Esophagus squamous epithelium (tissue), 5 donors: ENCODE measurements at regions not wholly inside any gene's neighbourhood (a gene's known extent, or its start where the extent isn't known, plus 50 kb on each side); places are given as distances from the start of the nearest gene placed in this dataset.

ENCODE experiments used
- DNase-seq: peaks from one replicate; lab custom pipeline; 2025; lab: John Stamatoyannopoulos, UW
- H3K27ac ChIP-seq, 4 donors: fragments of 200-600 bp; sonication (generic); one replicate each; pipeline ENCODE4 v1.5.1; 2016 to 2019; ENCODE audit warnings: mild to moderate bottlenecking in 1 of 4
- H3K27me3 ChIP-seq, 4 donors: fragments of 200-600 bp; sonication (generic); 1 replicate in 3 of 4; 2 replicates in 1 of 4; pipeline versions ENCODE4 v1.5.1 to v1.6.0; 2017 to 2021; ENCODE audit warnings: antibody characterized with exemption in 1 of 4
- H3K36me3 ChIP-seq, 3 donors: fragments of 200-600 bp; sonication (generic); one replicate each; pipeline ENCODE4 v1.5.1; 2016 to 2019
- H3K4me1 ChIP-seq, 3 donors: fragments of 200-600 bp; sonication (generic); one replicate each; pipeline ENCODE4 v1.5.1; 2017 to 2019
- H3K4me3 ChIP-seq, 4 donors: fragments of 200-600 bp; sonication (generic); 1 replicate in 3 of 4; 2 replicates in 1 of 4; pipeline ENCODE4 v1.5.1; 2016 to 2019; ENCODE audit warnings: mild to moderate bottlenecking in 2 of 4, moderate library complexity in 1 of 4
- H3K9me3 ChIP-seq, 3 donors: fragments of 200-600 bp; sonication (generic); one replicate each; pipeline ENCODE4 v1.5.1; 2016 to 2019
- CTCF ChIP-seq, 6 experiments: fragments of 450-650 bp in 4 of 6; fragments of 200-600 bp in 2 of 6; sonication (generic) in 2 of 6; IDR thresholded peaks; one replicate each; pipeline ENCODE4 v1.5.1; 2016 to 2019; ENCODE audit warnings: antibody characterized with exemption in 6 of 6, mild to moderate bottlenecking in 4 of 6, moderate library complexity in 4 of 6
- POLR2A ChIP-seq, 4 donors: fragments of 450-650 bp; IDR thresholded peaks; one replicate each; pipeline ENCODE4 v1.6.1; 2017; ENCODE audit warnings: antibody characterized with exemption in 4 of 4, mild to moderate bottlenecking in 4 of 4, moderate library complexity in 3 of 4
- WGBS, 2 donors: methylation state at CpG; one replicate each; pipeline ENCODE4 v1.1.5; 2018; 5-methylcytosine and 5-hydroxymethylcytosine counted together
- intact Hi-C: fragments of 100-400 bp; cut with DNase I; formaldehyde crosslinking; loops from one replicate; pipeline ENCODE4 v1.15.0; 2022
- donor health status: DM: yes; HTN: yes; CAD: no.

GRCh38 chr20:24364482-24364881, 104.9 kb upstream of the SYNDIG1 start:
- no peak for DNase-seq
- TF ChIP-seq CTCF (IDR thresholded peaks at IDR 0.05): no peak
- intact Hi-C loops: no loop called here
- Histone ChIP-seq H3K27ac (no peak overlapping the region), H3K36me3 (no peaks in the 10 kb centered on the region), H3K27me3 (no peaks in the 10 kb centered on the region), H3K9me3 (peaks cover 0 to 9% (median 7%) of the 10 kb centered on the region in 3 donors), H3K4me3 (no peak overlapping the region), H3K4me1 (no peaks in the 10 kb centered on the region)
- WGBS, 2 donors: 35 to 36% methylated on average over 4 of the region's 4 CpGs

- TF ChIP-seq CTCF (IDR thresholded peaks at IDR 0.05) (no peak), POLR2A (IDR thresholded peaks at IDR 0.05) (no peak)
- Histone ChIP-seq H3K9me3 (peaks cover 0 to 9% (median 7%) of the 10 kb centered on the region in 3 donors), H3K4me3 (no peak overlapping the region), H3K27me3 (no peaks in the 10 kb centered on the region), H3K36me3 (no peaks in the 10 kb centered on the region), H3K27ac (no peak overlapping the region), H3K4me1 (no peaks in the 10 kb centered on the region)
- DNase-seq: no peak
- WGBS, 2 donors: 74 to 80% methylated on average over 8 of the region's 8 CpGs
- intact Hi-C loops: no loop called here
Observed at GRCh38 chr20:24363031-24363430, 106.4 kb upstream of the SYNDIG1 start.

- DNase-seq: no peak
- Histone ChIP-seq H3K9me3 (peaks cover 0 to 9% (median 7%) of the 10 kb centered on the region in 3 donors), H3K27me3 (no peaks in the 10 kb centered on the region), H3K4me3 (no peak overlapping the region), H3K4me1 (no peaks in the 10 kb centered on the region), H3K27ac (no peak overlapping the region), H3K36me3 (no peaks in the 10 kb centered on the region)
- TF ChIP-seq POLR2A (IDR thresholded peaks at IDR 0.05) (no peak), CTCF (IDR thresholded peaks at IDR 0.05) (no peak)
- intact Hi-C loops: no loop called here
Observed at GRCh38 chr20:24362080-24362479, 107.3 kb upstream of the SYNDIG1 start.

- WGBS, 2 donors: 43 to 50% methylated on average over 2 of the region's 2 CpGs
- no peaks in the 10 kb centered on the region for H3K27me3 ChIP-seq
- H3K4me3 ChIP-seq: no peak overlapping the region
- intact Hi-C loops: no loop called here
- no peak overlapping the region for H3K27ac ChIP-seq
- H3K4me1 ChIP-seq: no peaks in the 10 kb centered on the region
- TF ChIP-seq POLR2A (IDR thresholded peaks at IDR 0.05): no peak
- no peak for TF ChIP-seq CTCF (IDR thresholded peaks at IDR 0.05)
- no peak for DNase-seq
- peaks cover 0 to 9% (median 7%) of the 10 kb centered on the region in 3 donors for H3K9me3 ChIP-seq
- no peaks in the 10 kb centered on the region for H3K36me3 ChIP-seq
Observed at GRCh38 chr20:24361541-24361940, 107.9 kb upstream of the SYNDIG1 start.

- peaks cover 0 to 9% (median 7%) of the 10 kb centered on the region in 3 donors for H3K9me3 ChIP-seq
- TF ChIP-seq POLR2A (IDR thresholded peaks at IDR 0.05): no peak
- no peak for TF ChIP-seq CTCF (IDR thresholded peaks at IDR 0.05)
- H3K4me1 ChIP-seq: no peaks in the 10 kb centered on the region
- 86 to 87% methylated on average over 3 of the region's 3 CpGs for WGBS, 2 donors
- intact Hi-C loops: no loop called here
- H3K27me3 ChIP-seq: no peaks in the 10 kb centered on the region
- H3K4me3 ChIP-seq: no peak overlapping the region
- no peak overlapping the region for H3K27ac ChIP-seq
- DNase-seq: no peak
- no peaks in the 10 kb centered on the region for H3K36me3 ChIP-seq
Observed at GRCh38 chr20:24360531-24360930, 108.9 kb upstream of the SYNDIG1 start.
